IMR-90 (cell line): ENCODE measurements at regions not wholly inside any gene's neighbourhood (a gene's known extent, or its start where the extent isn't known, plus 50 kb on each side); places are given as distances from the start of the nearest gene placed in this dataset.

Source experiments
- BHLHE40 ChIP-seq: fragments of 150-350 bp; IDR thresholded peaks from 2 replicates; pipeline ENCODE4 v1.6.1; 2016; ENCODE audit warnings: mild to moderate bottlenecking, low read depth, low read length
- CEBPB ChIP-seq: IDR thresholded peaks from 2 replicates; pipeline ENCODE4 v1.6.1; 2012; ENCODE audit warnings: low read depth, low read length, improper control_type of control experiment
- CTCF ChIP-seq: conservative IDR thresholded peaks from 2 replicates; pipeline ENCODE4 v1.5.1; 2012; ENCODE audit warnings: mild to moderate bottlenecking, low read depth, low read length, improper control_type of control experiment
- MAZ ChIP-seq: IDR thresholded peaks from 2 replicates; pipeline ENCODE4 v1.6.1; 2012; ENCODE audit warnings: low read depth, mild to moderate bottlenecking, low read length, improper control_type of control experiment, moderate library complexity, borderline replicate concordance
- MXI1 ChIP-seq: IDR thresholded peaks from 2 replicates; pipeline ENCODE4 v1.6.1; 2012; ENCODE audit warnings: low read depth, mild to moderate bottlenecking, low read length, moderate library complexity, borderline replicate concordance
- NFE2L2 ChIP-seq: fragments of 150-350 bp; IDR thresholded peaks from 2 replicates; pipeline ENCODE4 v1.6.1; 2016; ENCODE audit warnings: low read depth, mild to moderate bottlenecking, low read length
- POLR2A ChIP-seq: IDR thresholded peaks from 2 replicates; pipeline ENCODE4 v1.6.1; 2012; ENCODE audit warnings: mild to moderate bottlenecking, low read depth, low read length
- RAD21 ChIP-seq: IDR thresholded peaks from 2 replicates; pipeline ENCODE4 v1.6.1; 2012; ENCODE audit warnings: low read length, improper control_type of control experiment
- SMC3 ChIP-seq: fragments of 150-350 bp; IDR thresholded peaks from 2 replicates; pipeline ENCODE4 v1.6.1; 2016; ENCODE audit warnings: low read depth, mild to moderate bottlenecking, antibody characterized with exemption, low read length, moderate library complexity
- USF2 ChIP-seq: fragments of 150-350 bp; IDR thresholded peaks from 2 replicates; pipeline ENCODE4 v1.6.1; 2017; ENCODE audit warnings: mild to moderate bottlenecking, antibody characterized with exemption, low read length, low read depth

GRCh38 chr2:12027136-12027535 is 280.7 kb downstream of the LPIN1 start:
- TF ChIP-seq CTCF (no peak), MAZ (no peak), CEBPB (no peak), MXI1 (no peak), RAD21 (no peak), BHLHE40 (no peak), USF2 (no peak), POLR2A (no peak), SMC3 (no peak), NFE2L2 (no peak)
